Activated CD4-positive, alpha-beta T cell treated with anti-CD3 and anti-CD28 coated beads, Interleukin-2, Interleukin-4, amounts not matched to agents 100 ng/mL and 50 ng/mL, durations not matched to agents 16 hours and 8 hours (primary cell): ENCODE measurements at regions not wholly inside any gene's neighbourhood (a gene's known extent, or its start where the extent isn't known, plus 50 kb on each side); places are given as distances from the start of the nearest gene placed in this dataset.
"Not testable (repeated sequence)": the region's sequence is repeated elsewhere in the genome, so short reads cannot be mapped to it uniquely, and the experiment has no call there.

ENCODE experiments used
- DNase-seq: peaks from one replicate; pipeline ENCODE4 v3.0.0-alpha.2; 2020; ENCODE audit warnings: low spot score

- peak; percentile 44 for DNase-seq
These were observed 143.4 kb upstream of the ITGB1 start for GRCh38 chr10:33101392-33101787.

- DNase-seq = no peak
These were observed 142.9 kb upstream of the ITGB1 start for GRCh38 chr10:33100781-33101391.

- peak; percentile 54 for DNase-seq
These were observed 141.7 kb upstream of the ITGB1 start for GRCh38 chr10:33099748-33100147.

GRCh38 chr10:33098951-33099663 lies 141.1 kb upstream of the ITGB1 start:
- no peak for DNase-seq

- DNase-seq = no peak
These were observed 138.1 kb upstream of the ITGB1 start for GRCh38 chr10:33095867-33096815.

GRCh38 chr10:33094263-33095051 lies 136.4 kb upstream of the ITGB1 start:
- DNase-seq = no peak

- DNase-seq = no peak
These were observed 135.3 kb upstream of the ITGB1 start for GRCh38 chr10:33093362-33093761.

- DNase-seq = no peak
These were observed 134.6 kb upstream of the ITGB1 start for GRCh38 chr10:33092596-33092995.

GRCh38 chr10:33091201-33091600 lies 133.2 kb upstream of the ITGB1 start:
- DNase-seq = no peak

GRCh38 chr10:33088990-33089389 lies 131.0 kb upstream of the ITGB1 start:
- DNase-seq = no peak

- DNase-seq = no peak
These were observed 129.9 kb upstream of the ITGB1 start for GRCh38 chr10:33087922-33088321.

- DNase-seq = no peak
These were observed 129.1 kb upstream of the ITGB1 start for GRCh38 chr10:33087152-33087551.

- no peak for DNase-seq
These were observed 128.1 kb upstream of the ITGB1 start for GRCh38 chr10:33086100-33086499.

- no peak for DNase-seq
These were observed 127.3 kb upstream of the ITGB1 start for GRCh38 chr10:33085313-33085833.

- DNase-seq = no peak
These were observed 126.4 kb upstream of the ITGB1 start for GRCh38 chr10:33084453-33084852.

- DNase-seq = no peak
These were observed 124.4 kb upstream of the ITGB1 start for GRCh38 chr10:33082373-33082895.

GRCh38 chr10:33080467-33080866 lies 122.4 kb upstream of the ITGB1 start:
- DNase-seq = not testable (repeated sequence)

GRCh38 chr10:33074443-33074842 lies 116.4 kb upstream of the ITGB1 start:
- DNase-seq = no peak

- DNase-seq = no peak
These were observed 115.8 kb upstream of the ITGB1 start for GRCh38 chr10:33073641-33074415.

GRCh38 chr10:33071857-33072256 lies 113.8 kb upstream of the ITGB1 start:
- no peak for DNase-seq

- no peak for DNase-seq
These were observed 112.1 kb upstream of the ITGB1 start for GRCh38 chr10:33070101-33070500.
